Cardiac septum (tissue), 1 donor: ENCODE measurements at regions not wholly inside any gene's neighbourhood (a gene's known extent, or its start where the extent isn't known, plus 50 kb on each side); places are given as distances from the start of the nearest gene placed in this dataset.
"Not testable (repeated sequence)": the region's sequence is repeated elsewhere in the genome, so short reads cannot be mapped to it uniquely, and the experiment has no call there.

Source experiments
- DNase-seq: peaks from one replicate; pipeline ENCODE4 v3.0.0-alpha.2; 2020; ENCODE audit warnings: low spot score
- intact Hi-C: fragments of 100-400 bp; cut with DNase I; formaldehyde crosslinking; loops from one replicate; pipeline ENCODE4 v1.14.0; 2022
- donor health status: DM: no; HTN: no; CAD: no.

- DNase-seq, result no peak
- intact Hi-C loops, result no loop called here
Measured at GRCh38 chr6:6951355-6951754, 156.4 kb upstream of the RREB1 start.

DNA sequence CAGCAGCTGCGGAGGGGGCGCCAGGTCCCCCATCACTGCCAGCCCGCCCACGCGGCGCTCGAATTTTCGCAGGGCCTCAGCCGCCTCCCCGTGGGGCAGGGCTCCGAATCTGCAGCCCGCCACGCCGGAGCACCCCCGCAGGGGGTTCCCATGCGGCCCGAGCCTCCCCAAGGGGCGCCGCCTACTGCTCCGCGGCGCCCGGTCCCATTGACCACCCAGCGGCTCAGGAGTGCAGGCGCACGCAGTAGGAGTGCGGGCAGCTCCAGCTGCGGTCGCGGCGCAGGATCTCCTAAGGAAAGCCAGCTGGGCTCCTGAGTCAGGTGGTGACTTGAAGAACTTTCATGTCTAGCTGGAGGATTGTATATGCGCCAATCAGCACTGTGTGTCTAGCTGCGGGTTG lies 155.3 kb upstream of the RREB1 start:
- intact Hi-C loops, result no loop called here
- DNase-seq, result no peak

DNA sequence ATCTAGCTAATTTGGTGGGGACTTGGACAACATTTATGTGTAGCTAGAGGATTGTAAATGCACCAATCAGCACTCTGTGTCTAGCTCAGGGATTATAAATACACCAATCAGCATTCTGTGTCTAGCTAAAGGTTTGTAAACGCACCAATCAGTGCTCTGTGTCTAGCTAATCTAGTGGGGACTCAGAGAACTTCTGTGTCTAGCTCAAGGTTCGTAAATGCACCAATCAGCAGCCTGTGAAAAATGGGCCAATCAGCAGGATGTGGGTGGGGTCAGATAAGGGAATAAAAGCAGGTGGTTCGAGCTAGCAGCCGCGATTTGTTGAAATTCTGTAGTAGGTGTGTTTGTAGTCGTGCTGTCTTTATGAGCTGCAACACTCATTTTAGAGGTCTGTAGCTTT lies 154.8 kb upstream of the RREB1 start:
- DNase-seq, intact Hi-C loops: not testable (repeated sequence)

DNA sequence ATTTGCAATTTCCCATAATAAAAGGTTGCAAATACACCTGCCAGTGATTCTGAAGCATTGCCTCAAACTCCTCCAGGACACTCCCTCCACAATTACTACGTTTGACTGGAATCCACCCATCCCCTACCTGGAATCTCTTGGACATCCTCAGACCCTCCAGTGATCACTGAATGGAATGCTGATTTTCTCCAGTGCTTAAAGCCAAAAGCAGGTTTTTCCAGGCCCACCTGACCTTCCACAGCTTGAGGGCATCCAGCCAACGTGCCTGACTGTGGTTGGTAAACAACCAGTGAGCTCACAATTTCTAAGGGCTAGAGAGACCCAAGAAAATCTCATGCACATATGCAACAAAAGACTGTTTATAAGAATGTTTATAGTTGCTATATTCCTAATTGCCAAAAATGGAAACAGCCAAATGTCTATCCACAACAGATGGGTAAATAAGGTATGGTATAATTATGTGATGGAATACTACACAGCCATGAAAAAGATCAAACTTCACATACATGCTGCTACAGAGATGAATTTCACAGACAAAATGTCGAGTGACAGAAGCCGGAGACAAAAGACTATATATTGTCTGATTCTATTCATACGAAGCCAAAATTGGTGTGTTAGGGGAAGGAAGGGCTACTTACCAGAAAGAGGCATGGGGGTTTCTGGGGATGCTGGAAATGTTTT lies 147.1 kb upstream of the RREB1 start:
- intact Hi-C loops, result no loop called here
- no peak for DNase-seq

GRCh38 chr6:6962086-6962485 lies 145.7 kb upstream of the RREB1 start:
- no peak for DNase-seq
- intact Hi-C loops, result no loop called here

- intact Hi-C loops, result no loop called here
- DNase-seq, result no peak
Measured at GRCh38 chr6:6962699-6963098, 145.1 kb upstream of the RREB1 start.

- intact Hi-C loops, DNase-seq: not testable (repeated sequence)
Measured at GRCh38 chr6:6963390-6963789, 144.4 kb upstream of the RREB1 start.

GRCh38 chr6:6964675-6965074 lies 143.1 kb upstream of the RREB1 start:
- no peak for DNase-seq
- intact Hi-C loops, result no loop called here

DNA sequence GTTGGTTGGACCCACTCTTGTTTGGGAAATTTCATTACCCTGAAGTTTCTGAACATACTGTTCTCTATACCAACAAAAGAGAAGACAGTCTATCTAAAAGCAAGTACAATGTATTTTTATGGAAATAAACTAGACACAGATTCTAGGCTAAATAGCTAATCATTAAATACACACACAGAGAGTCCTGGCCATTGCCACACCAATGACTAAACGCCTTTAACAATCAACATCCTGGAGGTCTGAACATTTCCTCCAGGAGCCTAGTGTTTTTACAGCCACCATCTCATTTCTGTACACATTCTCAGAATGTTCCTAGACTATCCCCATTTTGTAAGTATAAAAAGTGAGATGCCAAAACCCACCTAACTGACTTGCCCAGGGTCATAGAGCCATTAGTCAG lies 141.6 kb upstream of the RREB1 start:
- no peak for DNase-seq
- intact Hi-C loops, result no loop called here

DNA sequence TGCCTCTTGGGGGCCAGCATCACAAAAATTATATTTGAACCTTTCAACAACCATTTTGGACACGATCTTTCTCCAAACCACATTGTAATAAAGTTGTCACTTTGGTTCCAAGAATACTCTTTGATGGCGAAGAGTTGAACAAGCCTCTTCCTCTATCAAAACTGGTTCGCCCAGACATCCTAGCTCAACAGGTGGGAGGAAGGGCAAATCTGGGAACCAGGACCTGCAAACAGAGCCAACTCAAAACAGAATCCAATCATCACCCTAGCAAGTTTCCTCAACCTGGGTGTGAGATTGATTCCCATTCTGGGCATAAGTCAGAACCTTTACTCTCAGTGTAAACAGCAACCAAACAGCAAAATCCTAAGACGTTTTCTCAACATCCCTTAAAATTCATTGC lies 141.2 kb upstream of the RREB1 start:
- intact Hi-C loops, result no loop called here
- no peak for DNase-seq

DNA sequence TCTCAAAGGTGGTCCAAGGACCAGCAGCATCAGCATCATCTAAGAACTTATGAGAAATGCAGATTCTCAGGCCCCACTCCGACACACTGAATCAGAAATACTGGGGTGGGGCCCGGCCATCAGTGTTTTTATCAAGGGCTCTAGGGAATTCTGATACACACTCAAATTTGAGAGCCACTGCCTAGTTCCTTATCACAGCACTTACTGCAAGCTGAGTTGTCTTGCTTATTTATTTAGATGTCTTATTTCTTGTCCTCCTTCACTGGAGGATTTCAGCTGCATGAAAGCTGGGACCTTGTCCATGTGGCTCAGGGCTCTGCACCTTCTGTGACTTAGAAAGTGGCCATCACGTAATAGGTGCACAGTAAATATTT lies 139.4 kb upstream of the RREB1 start:
- no peak for DNase-seq
- intact Hi-C loops, result no loop called here

- DNase-seq, result no peak
- intact Hi-C loops, result no loop called here
Measured at GRCh38 chr6:6968731-6969552, 138.8 kb upstream of the RREB1 start.

DNA sequence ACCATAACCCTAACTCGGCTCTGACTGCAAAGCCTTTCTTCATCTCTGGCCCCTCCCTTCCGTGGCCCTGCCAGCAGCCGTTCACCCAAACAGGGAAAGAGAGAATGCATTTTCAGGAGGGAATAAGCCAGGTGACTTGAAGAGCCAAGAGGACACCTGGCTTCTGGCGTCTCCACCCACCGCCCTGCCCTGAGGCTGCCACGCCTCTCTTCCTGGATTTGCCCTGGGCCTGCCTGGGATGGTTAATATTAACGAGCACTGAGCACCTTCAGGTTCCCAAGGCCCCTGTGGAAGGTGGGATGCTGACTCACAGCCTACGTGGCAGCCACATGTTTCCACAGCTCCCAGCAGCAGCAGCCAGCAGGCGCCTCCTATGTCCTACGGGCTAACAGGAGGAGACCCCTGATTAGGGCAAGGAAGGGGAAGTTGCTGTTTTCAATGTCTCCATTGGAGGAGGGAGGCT lies 138.0 kb upstream of the RREB1 start:
- intact Hi-C loops, result no loop called here
- no peak for DNase-seq

DNA sequence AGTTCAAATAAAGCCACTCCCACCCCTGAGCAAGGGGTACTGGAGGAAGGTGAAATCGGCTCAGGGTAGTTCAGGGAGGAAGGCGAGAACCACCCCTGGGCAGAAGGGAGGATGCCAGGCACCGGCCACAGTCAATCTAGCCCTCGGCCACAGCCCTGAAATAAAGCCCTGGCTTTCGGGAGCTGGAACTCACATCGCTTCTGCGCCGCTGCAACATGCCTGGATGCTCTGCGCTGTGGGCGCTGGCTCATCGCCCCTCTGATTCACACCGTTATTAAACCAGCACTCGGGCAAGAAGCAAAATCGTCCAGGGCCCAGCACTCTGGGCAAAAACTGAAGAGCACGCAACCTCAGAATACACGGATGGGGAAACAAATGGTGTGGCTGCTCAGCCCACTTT lies 136.9 kb upstream of the RREB1 start:
- intact Hi-C loops, result no loop called here
- DNase-seq, result no peak

GRCh38 chr6:6971369-6971768 lies 136.4 kb upstream of the RREB1 start:
- intact Hi-C loops, result no loop called here

GRCh38 chr6:6972456-6972855 lies 135.3 kb upstream of the RREB1 start:
- intact Hi-C loops, result no loop called here
- no peak for DNase-seq

More at GRCh38 chr6:6971369-6971768, 136.4 kb upstream of the RREB1 start:
- DNase-seq, result no peak

GRCh38 chr6:6973721-6974120 lies 134.0 kb upstream of the RREB1 start:
- intact Hi-C loops, result no loop called here
- no peak for DNase-seq

DNA sequence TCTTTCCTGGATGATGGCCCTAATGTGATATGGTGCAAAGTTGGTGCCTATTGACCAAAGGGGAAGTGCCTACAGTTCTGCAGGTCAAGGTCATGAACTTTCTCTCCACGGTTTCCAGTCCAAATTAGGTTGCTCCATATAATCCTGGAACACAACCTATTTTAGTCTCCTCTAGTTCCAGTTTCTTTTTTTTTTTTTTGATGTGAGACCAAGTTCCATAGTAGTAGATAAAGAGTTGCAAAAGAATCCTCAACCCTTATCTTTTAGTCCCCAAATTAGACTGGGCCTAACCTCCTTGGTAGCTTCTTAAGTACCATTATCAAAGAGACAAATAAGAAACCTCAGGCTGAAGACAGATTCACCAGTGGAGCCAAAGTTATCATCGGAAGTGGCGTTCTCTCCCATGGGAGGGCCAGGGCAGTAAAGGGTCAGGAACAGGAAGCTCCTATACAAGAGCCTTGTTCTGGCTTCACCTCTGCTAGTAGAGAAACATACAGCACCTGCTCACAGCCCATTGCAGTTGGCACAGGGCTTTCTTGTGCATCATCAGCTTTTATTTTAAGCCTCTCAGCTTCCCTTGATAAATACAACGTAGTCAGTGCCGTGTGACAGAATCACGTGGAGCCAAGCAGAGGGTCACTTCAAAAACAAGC lies 132.2 kb upstream of the RREB1 start:
- intact Hi-C loops, result no loop called here
- no peak for DNase-seq

- intact Hi-C loops, result no loop called here
Measured at GRCh38 chr6:6976193-6976592, 131.6 kb upstream of the RREB1 start.

GRCh38 chr6:6978731-6979130 lies 129.0 kb upstream of the RREB1 start:
- intact Hi-C loops, result no loop called here
- no peak for DNase-seq

More at GRCh38 chr6:6976193-6976592, 131.6 kb upstream of the RREB1 start:
- DNase-seq, result no peak
